Keratinocyte (primary cell): ENCODE measurements at regions not wholly inside any gene's neighbourhood (a gene's known extent, or its start where the extent isn't known, plus 50 kb on each side); places are given as distances from the start of the nearest gene placed in this dataset.

ENCODE experiments used
- DNase-seq: peaks from one replicate; pipeline ENCODE4 v3.0.0-alpha.2; 2011; ENCODE audit warnings: low read depth, missing footprints, low spot score
- FAIRE-seq: peaks from 2 replicates; lab custom pipeline; 2011; peaks lifted over from hg19 to GRCh38; lab: Jason Lieb, UNC
- H2AFZ ChIP-seq: 2 replicates; pipeline ENCODE4 v1.6.0; 2012; ENCODE audit warnings: low read length, control low read depth, inconsistent platforms; ENCODE audit not compliant: control insufficient read depth
- H3K27ac ChIP-seq: 2 replicates; pipeline ENCODE4 v1.5.1; 2011; ENCODE audit warnings: low read length; ENCODE audit not compliant: control insufficient read depth, insufficient read depth
- H3K27me3 ChIP-seq: 3 replicates; pipeline ENCODE4 v1.6.0; 2011; ENCODE audit warnings: low read length; ENCODE audit not compliant: control insufficient read depth, insufficient read depth; ENCODE audit errors: extremely low read depth
- H3K36me3 ChIP-seq, 2 experiments: 2 replicates in 1 of 2; 3 replicates in 1 of 2; pipeline ENCODE4 v1.5.1; 2011; ENCODE audit warnings: low read length in 2 of 2, mild to moderate bottlenecking in 1 of 2; ENCODE audit not compliant: control insufficient read depth in 2 of 2, insufficient read depth in 2 of 2; ENCODE audit errors: extremely low read depth in 1 of 2
- H3K4me1 ChIP-seq: 3 replicates; pipeline ENCODE4 v1.5.1; 2011; ENCODE audit warnings: low read length; ENCODE audit not compliant: control insufficient read depth, insufficient read depth; ENCODE audit errors: extremely low read depth
- H3K4me2 ChIP-seq: 3 replicates; pipeline ENCODE4 v1.6.0; 2011; ENCODE audit warnings: low read depth, low read length; ENCODE audit not compliant: control insufficient read depth, insufficient read depth; ENCODE audit errors: extremely low read depth
- H3K4me3 ChIP-seq, 3 experiments: fragments of 200-600 bp in 1 of 3; sonication (generic) in 1 of 3; 2 replicates in 2 of 3; 3 replicates in 1 of 3; pipeline ENCODE4 v1.5.1; 2011 to 2016; ENCODE audit warnings: low read length in 3 of 3, mild to moderate bottlenecking in 3 of 3, control low read depth in 2 of 3, inconsistent platforms in 1 of 3, low read depth in 1 of 3, mixed read lengths in 1 of 3, mixed run types in 1 of 3, moderate library complexity in 1 of 3; ENCODE audit not compliant: control insufficient read depth in 2 of 3, insufficient read depth in 2 of 3; ENCODE audit errors: extremely low read depth in 1 of 3
- H3K79me2 ChIP-seq: 2 replicates; pipeline ENCODE4 v1.6.0; 2012; ENCODE audit warnings: low read length; ENCODE audit not compliant: control insufficient read depth, insufficient read depth
- H3K9ac ChIP-seq: 3 replicates; pipeline ENCODE4 v1.6.0; 2011; ENCODE audit warnings: low read length; ENCODE audit not compliant: control insufficient read depth, insufficient read depth; ENCODE audit errors: extremely low read depth
- H3K9me1 ChIP-seq: 3 replicates; pipeline ENCODE4 v1.6.0; 2011; ENCODE audit warnings: low read length; ENCODE audit not compliant: control insufficient read depth, insufficient read depth; ENCODE audit errors: extremely low read depth
- H3K9me3 ChIP-seq: 2 replicates; pipeline ENCODE4 v1.5.1; 2012; ENCODE audit warnings: low read depth, low read length; ENCODE audit not compliant: control insufficient read depth
- H4K20me1 ChIP-seq: 3 replicates; pipeline ENCODE4 v1.6.0; 2011; ENCODE audit warnings: low read length; ENCODE audit not compliant: control insufficient read depth, insufficient read depth; ENCODE audit errors: extremely low read depth
- EZH2 ChIP-seq: IDR thresholded peaks from one replicate; pipeline ENCODE4 v1.6.1; 2012; ENCODE audit warnings: inconsistent platforms, mild to moderate bottlenecking, low read length, moderate library complexity
- dilution Hi-C: fragments of 300-500 bp; cut with MboI; formaldehyde crosslinking; loops from one replicate; pipeline ENCODE4 v1.7.0; 2020; ENCODE audit warnings: low sequenced_read_pairs; ENCODE audit not compliant: extremely low pct_ligation_motif_present
- TF ChIP-seq, protein P1 (sequence below), 3 experiments: IDR thresholded peaks in 1 of 3; conservative IDR thresholded peaks in 1 of 3; optimal IDR thresholded peaks in 1 of 3; 2 replicates in 2 of 3; 3 replicates in 1 of 3; pipeline versions ENCODE3 to v1.5.1; 2011; ENCODE audit warnings: low read length in 3 of 3, mild to moderate bottlenecking in 3 of 3, moderate library complexity in 2 of 3, control low read depth in 1 of 3, inconsistent platforms in 1 of 3; ENCODE audit not compliant: insufficient read depth in 2 of 3; ENCODE audit errors: extremely low read depth in 1 of 3

DNA sequence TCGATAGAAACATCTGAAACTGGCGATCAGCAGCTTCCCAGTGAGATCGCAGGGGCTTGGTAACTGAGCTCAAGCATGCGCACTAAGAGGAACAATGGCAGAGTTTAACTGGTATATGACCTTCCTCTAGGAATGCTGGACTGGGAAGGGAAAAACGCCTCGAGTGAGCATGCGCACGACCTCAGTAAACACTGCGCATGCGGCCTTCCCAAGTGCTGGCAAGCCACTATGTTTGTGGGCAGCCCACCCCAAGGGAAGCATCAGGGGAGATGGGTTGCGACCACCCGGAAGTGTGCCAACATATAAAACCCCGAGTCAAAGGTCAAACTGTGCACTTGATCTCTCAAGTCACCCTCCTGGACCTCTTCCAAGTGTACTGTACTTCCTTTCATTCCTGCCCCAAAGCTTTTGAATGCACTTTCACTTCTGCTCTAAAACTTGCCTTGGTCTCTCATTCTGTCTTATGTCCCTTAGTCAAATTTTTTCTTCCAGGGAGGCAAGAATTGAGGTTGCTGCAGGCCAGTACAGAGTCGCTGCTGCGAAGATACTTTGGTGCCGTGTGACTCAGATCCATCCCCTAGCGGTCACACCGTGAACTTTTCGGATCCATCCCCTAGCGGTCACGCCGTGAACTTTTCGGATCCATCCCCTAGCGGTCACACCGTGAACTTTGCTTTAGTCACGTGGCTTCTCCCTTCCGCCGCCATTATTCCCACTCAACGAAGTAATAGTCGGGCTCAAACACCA, 243.3 kb downstream of the FAM43A start:
- TF ChIP-seq EZH2 = no peak
- TF ChIP-seq, protein P1, sequence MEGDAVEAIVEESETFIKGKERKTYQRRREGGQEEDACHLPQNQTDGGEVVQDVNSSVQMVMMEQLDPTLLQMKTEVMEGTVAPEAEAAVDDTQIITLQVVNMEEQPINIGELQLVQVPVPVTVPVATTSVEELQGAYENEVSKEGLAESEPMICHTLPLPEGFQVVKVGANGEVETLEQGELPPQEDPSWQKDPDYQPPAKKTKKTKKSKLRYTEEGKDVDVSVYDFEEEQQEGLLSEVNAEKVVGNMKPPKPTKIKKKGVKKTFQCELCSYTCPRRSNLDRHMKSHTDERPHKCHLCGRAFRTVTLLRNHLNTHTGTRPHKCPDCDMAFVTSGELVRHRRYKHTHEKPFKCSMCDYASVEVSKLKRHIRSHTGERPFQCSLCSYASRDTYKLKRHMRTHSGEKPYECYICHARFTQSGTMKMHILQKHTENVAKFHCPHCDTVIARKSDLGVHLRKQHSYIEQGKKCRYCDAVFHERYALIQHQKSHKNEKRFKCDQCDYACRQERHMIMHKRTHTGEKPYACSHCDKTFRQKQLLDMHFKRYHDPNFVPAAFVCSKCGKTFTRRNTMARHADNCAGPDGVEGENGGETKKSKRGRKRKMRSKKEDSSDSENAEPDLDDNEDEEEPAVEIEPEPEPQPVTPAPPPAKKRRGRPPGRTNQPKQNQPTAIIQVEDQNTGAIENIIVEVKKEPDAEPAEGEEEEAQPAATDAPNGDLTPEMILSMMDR (optimal IDR thresholded peaks at IDR 0.05 in 1 of 3, IDR thresholded peaks at IDR 0.05 in 1 of 3, conservative IDR thresholded peaks at IDR 0.05 in 1 of 3; ENCODE audit: extremely low read depth in 1 of 3, insufficient read depth in 2 of 3, low read length in 3 of 3) = peak; percentile 45 to 68 (median 62)
- H3K36me3 ChIP-seq = no peaks in the 10 kb centered on the region
- no peaks in the 10 kb centered on the region for H4K20me1 ChIP-seq
- peaks cover 6% of the 10 kb centered on the region for H3K27me3 ChIP-seq
- FAIRE-seq (no peak), DNase-seq (no peak)
- H3K9me3 ChIP-seq = no peaks in the 10 kb centered on the region
- no peak overlapping the region for H3K4me2 ChIP-seq
- H3K79me2 ChIP-seq = no peaks in the 10 kb centered on the region
- no peak overlapping the region for H3K9ac ChIP-seq
- H3K4me3 ChIP-seq = no peak overlapping the region
- dilution Hi-C loops = no loop called here
- H3K9me1 ChIP-seq = no peaks in the 10 kb centered on the region
- H3K27ac ChIP-seq = no peak overlapping the region
- peaks cover 3% of the 10 kb centered on the region for H3K4me1 ChIP-seq
- no peak overlapping the region for H2AFZ ChIP-seq

GRCh38 chr3:194929578-194929960, 243.9 kb downstream of the FAM43A start:
- H3K4me2 ChIP-seq = no peak overlapping the region
- dilution Hi-C loops = no loop called here
- H3K4me1 ChIP-seq = peaks cover 3% of the 10 kb centered on the region
- no peaks in the 10 kb centered on the region for H3K79me2 ChIP-seq
- no peaks in the 10 kb centered on the region for H3K9me3 ChIP-seq
- no peaks in the 10 kb centered on the region for H4K20me1 ChIP-seq
- DNase-seq = no peak
- H2AFZ ChIP-seq = no peak overlapping the region
- no peak overlapping the region for H3K27ac ChIP-seq
- H3K9ac ChIP-seq = no peak overlapping the region
- peaks cover 6% of the 10 kb centered on the region for H3K27me3 ChIP-seq
- H3K4me3 ChIP-seq = no peak overlapping the region
- FAIRE-seq = no peak
- no peaks in the 10 kb centered on the region for H3K9me1 ChIP-seq
- no peaks in the 10 kb centered on the region for H3K36me3 ChIP-seq
- no peak for TF ChIP-seq EZH2
- TF ChIP-seq, protein P1 (optimal IDR thresholded peaks at IDR 0.05 in 1 of 3, IDR thresholded peaks at IDR 0.05 in 1 of 3, conservative IDR thresholded peaks at IDR 0.05 in 1 of 3; ENCODE audit: extremely low read depth in 1 of 3, insufficient read depth in 2 of 3, low read length in 3 of 3) = no peak
